ENCODE measurements at regions not wholly inside any gene's neighbourhood (a gene's known extent, or its start where the extent isn't known, plus 50 kb on each side); places are given as distances from the start of the nearest gene placed in this dataset.

- no peak for TF ChIP-seq CTCF (IDR thresholded peaks at IDR 0.05)
- no peak for TF ChIP-seq ZFX (IDR thresholded peaks at IDR 0.05; ENCODE audit: borderline replicate concordance)
Observed at GRCh38 chr11:70811915-70812314, 413.6 kb downstream of the CTTN start.
